ENCODE measurements at regions not wholly inside any gene's neighbourhood (a gene's known extent, or its start where the extent isn't known, plus 50 kb on each side); places are given as distances from the start of the nearest gene placed in this dataset.

GRCh38 chr12:54711669-54712068 is 63.5 kb upstream of the DCD start:
- DNase-seq, result no peak

GRCh38 chr12:54708826-54709225 is 60.7 kb upstream of the DCD start:
- no peak for DNase-seq

GRCh38 chr12:54704202-54704601 is 56.0 kb upstream of the DCD start:
- no peak for DNase-seq

- DNase-seq, result peak; percentile 49
Measured at GRCh38 chr12:54701940-54702592, 53.9 kb upstream of the DCD start.

GRCh38 chr12:54700849-54701248 is 52.7 kb upstream of the DCD start:
- no peak for DNase-seq

- DNase-seq, result no peak
Measured at GRCh38 chr12:54700301-54700700, 52.1 kb upstream of the DCD start.
